GM21360 (cell line): ENCODE measurements at regions not wholly inside any gene's neighbourhood (a gene's known extent, or its start where the extent isn't known, plus 50 kb on each side); places are given as distances from the start of the nearest gene placed in this dataset.

ENCODE experiments used
- ATAC-seq: cut with Tn5 transposase; IDR thresholded peaks from one replicate; pipeline ENCODE4 v1.9.1; 2021; ENCODE audit warnings: mild to moderate bottlenecking, moderate library complexity; ENCODE audit not compliant: unreplicated experiment

- no peak for ATAC-seq
Observed at GRCh38 chr18:51890762-51891161, 449.2 kb upstream of the DCC start.

DNA sequence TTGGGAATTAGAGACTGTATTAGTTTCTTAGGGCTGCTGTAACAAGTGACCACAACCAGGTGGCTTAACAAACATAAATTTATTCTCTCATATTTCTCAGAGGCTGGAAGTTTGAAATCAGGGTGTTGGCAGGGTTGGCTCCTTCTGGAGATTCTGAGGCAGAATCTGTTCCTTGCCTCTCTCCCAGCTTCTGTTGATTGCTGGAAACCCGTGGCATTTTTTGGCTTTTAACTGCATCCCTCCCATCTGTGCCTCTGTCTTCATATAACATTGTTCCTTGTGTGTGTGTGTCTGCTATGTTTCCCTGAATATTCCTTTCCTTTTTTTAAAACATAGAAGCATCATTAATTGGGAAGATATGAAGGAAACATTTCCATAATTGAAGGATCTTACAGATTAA lies 448.1 kb upstream of the DCC start:
- no peak for ATAC-seq

- no peak for ATAC-seq
Observed at GRCh38 chr18:51897884-51898283, 442.1 kb upstream of the DCC start.

DNA sequence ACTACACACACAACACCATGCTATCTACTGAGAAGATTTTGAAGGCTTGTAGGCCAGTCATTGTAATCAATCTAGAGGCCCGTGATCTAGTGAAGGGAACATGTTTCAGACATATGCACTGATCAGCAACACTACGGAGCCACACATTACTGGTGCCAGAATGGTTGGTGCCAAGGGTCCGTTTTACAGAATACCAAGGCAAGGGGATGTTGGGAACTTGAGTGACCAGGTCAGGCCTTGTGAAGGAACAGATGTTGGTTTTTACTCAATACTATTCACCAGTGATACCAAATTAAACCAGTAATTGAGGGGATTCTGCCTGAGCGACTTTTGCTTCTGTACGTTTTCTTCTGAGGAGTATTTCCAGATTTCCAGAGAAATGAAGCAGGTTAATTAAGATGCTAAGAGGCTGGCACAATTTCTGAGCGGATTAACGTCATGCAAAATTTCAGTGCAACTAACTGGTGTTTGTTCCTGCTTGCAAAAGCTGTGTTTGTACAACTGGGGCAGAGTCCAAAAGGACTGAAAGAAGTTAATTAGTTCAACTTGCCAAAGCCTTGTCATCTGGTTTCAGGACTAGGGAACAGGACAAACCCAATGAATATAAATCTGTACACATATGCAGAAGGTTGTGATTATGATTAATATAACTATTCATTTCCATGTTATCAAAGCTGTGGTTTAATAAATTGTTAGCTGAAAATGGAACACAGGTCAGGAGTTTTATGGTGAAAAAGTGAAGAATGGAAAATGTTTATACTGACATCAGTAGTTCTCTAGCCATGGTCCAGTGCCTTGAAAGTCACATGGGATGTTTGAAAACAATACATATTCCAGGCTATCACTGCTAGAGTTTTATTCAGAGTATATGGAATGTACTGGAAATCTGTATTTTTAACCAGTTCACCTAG lies 432.1 kb upstream of the DCC start:
- ATAC-seq: no peak

- ATAC-seq: no peak
Observed at GRCh38 chr18:51908598-51908944, 431.4 kb upstream of the DCC start.

DNA sequence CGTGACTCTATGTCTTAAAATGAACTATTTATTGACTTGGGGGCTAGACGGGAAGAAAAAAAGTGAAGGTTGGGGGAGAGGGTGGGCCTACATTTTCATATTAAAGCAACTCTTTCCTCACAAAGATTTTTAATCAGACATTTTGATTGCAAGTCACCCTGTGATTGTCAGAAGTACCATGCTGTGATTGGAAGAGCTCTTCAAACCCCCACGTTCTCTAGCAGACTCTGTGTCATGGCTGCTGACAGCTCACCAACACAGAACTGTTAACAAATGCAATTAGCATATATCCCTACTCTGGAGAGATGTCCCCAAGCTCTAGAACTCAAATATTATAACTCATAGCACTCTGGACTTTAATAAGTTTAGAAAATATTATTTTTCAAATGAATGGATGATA lies 428.4 kb upstream of the DCC start:
- no peak for ATAC-seq

GRCh38 chr18:51912381-51912780 lies 427.6 kb upstream of the DCC start:
- ATAC-seq: no peak

DNA sequence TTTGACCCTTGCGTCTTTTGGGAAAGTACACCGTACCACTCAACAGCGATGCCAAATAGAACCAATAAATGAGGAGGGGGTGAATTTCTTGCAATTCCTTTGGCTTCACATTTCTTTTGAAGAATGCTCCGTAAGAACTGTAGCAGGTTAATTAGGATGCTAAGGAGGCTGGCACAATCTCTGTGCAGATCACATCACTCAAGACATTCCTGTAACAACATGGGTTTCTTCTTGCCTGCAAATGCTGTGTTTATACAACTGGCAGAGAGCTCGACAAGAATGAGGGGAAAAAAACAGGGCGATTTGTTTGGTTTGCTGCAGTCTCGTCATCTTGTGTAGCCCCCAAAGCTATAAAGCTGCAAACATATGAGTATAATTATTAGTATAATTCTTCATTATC lies 424.8 kb upstream of the DCC start:
- no peak for ATAC-seq

DNA sequence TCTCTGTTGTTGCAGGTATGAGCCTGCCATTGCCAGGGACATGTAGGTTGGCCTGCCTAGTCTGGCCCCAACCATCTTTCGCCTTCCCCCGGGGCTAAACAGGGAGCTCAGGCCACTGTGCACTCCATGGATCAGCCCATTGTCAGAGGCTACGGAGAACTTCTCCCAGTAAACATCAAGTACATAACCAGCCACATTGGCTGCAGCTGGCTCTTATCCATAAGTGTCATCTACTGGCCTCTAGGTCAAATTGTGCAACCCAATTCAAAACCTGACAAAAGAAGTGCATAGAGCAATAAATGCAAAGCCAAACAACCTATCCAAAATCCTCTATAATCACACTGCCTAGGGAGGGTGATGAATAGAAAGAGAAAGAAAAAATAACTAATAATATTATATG lies 418.1 kb upstream of the DCC start:
- ATAC-seq: no peak

- no peak for ATAC-seq
Observed at GRCh38 chr18:51933903-51934302, 406.1 kb upstream of the DCC start.

DNA sequence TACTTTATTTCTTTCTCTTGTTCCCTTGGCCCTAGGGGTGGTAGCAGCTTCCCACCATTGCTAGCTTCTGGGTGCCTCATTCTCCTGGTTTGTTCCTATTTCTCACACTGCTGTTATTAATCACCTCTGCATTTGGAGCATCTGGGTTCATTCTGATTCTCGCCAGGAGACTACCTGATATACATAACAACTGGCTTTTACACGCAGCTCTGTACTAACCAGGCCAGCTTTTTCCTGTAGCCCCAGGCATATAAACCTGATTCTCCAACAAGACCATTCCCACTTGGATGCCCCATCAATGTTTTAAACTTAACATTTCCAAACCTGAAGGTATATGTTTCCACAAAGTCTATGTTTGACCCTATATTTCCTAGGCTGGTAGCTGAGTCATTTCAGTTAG lies 403.9 kb upstream of the DCC start:
- no peak for ATAC-seq

- no peak for ATAC-seq
Observed at GRCh38 chr18:51941999-51942398, 398.0 kb upstream of the DCC start.

DNA sequence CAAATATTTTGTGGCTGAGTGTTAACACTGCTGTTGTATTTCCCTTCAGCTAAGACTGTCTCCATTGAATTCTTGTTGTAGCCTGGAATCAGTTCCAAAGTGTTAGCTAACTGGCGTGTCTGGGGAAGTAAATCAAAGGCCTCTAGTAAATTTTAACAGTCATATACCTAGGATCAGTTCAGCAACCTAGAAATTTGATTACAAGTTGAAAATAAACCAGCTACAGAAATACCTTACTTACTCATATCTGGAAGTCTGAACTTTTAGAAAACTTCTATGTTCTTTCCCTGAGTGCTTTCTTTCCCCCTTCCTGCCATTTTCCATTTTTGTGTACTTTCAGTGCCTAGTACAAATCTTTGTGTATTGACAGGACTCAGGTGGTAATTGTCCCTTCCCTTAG lies 396.7 kb upstream of the DCC start:
- no peak for ATAC-seq

DNA sequence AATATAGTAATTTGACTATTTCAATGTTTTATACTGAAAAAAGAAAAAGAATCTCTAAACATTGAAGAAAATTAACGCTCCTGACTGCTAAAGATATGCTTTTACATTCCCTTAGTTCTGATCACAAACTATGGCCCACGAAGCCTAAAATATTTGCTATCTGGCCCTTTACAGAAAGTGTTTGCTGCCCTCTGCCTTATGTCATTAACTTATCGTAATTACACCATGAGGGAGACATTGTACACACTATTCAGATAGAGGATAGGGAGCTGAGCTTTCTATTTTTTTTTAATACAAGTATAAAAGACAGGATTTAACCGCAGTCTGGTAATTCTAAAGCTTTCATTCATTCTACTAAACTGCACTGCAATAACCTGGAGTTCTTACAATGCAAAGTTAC lies 393.1 kb upstream of the DCC start:
- no peak for ATAC-seq

- ATAC-seq: no peak
Observed at GRCh38 chr18:51952844-51953243, 387.2 kb upstream of the DCC start.

- peak; percentile 81 for ATAC-seq
Observed at GRCh38 chr18:51953521-51953920, 386.5 kb upstream of the DCC start.

DNA sequence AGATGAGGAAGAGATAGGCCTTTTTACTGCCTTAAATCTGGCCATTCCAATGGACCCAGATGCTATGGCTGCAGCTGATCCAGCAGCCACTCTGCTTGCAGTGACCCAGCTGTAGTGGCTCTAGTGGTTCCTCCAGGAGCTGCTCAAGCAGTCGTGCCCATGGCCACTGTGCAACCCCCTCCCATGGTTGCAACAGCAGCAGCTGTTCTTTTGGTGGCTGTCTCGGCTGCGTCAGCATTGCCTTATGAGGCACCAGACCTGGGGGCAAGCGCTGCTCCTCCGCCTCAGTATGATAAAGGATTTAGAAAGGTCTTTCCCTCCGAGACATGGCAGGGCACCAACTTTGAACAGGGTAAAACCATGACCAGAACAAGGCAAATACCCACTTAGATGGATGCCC lies 384.9 kb upstream of the DCC start:
- ATAC-seq: no peak

DNA sequence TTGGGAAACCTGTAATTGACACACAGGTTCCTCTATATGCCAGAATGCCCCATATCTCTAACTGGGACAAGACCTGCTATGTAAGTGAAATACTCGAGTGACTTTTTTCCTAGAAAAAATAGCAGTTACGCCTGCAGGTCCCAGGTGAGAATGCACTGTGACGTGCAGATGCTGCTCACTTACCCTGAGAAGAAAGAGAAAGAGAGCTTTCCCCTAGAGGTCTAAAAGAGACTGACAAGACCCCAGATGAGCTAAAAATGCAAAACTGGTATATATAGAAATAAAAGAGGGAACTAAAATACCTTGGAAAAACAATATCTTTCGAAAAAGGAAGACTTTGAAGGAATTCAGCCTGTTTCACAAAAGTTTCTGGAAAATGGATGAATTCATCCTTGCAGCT lies 383.0 kb upstream of the DCC start:
- no peak for ATAC-seq

DNA sequence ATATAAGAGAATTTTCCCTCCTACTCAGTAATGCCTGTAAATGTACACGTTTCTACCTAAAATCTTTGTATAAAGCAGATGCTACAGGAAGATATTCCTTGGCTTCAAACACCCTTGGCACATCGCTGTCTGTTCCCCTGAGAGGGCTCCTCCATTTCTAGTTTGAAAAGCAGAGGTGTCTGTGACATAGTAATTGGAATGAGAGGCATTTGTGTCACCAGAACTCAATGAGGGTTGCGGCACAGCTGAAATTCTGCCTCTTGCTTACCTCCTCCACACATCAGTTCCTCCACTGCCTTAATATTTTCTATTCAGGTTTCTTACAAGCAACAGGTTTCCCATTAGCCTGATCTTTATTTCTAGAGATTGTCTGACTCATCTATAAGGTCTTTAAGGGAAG lies 359.9 kb upstream of the DCC start:
- no peak for ATAC-seq

GRCh38 chr18:51988277-51988676 lies 351.7 kb upstream of the DCC start:
- ATAC-seq: no peak

DNA sequence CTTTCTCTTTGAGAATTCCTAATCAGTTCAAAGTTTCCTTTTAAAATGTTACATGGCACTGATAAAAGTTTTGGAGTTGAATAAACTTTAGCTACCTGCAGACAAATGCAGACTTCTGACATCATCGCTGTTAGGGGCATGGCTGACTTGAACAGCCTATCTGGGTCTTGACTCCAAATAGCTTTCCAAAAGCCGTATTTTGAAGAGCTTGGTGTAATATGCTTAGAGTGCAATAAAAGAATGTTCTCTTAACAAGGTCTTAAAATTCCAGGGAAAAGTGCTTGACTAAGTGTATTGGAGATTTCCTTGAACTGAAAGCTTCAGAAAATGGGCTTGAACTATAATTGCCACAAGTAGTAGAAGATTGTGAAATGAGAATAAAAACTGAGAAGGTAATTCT lies 342.9 kb upstream of the DCC start:
- no peak for ATAC-seq

GRCh38 chr18:51998066-51998465 lies 341.9 kb upstream of the DCC start:
- no peak for ATAC-seq

GRCh38 chr18:51998711-51999110 lies 341.3 kb upstream of the DCC start:
- no peak for ATAC-seq
